Mesenchymal stem cell (in vitro differentiated cells and primary cell): ENCODE measurements at regions not wholly inside any gene's neighbourhood (a gene's known extent, or its start where the extent isn't known, plus 50 kb on each side); places are given as distances from the start of the nearest gene placed in this dataset.
A peak's percentile ranks its signal among the peaks of the same experiment; 100 is the strongest.

Source experiments
- DNase-seq: peaks from one replicate; pipeline ENCODE4 v3.0.0-alpha.2; 2013
- H2AFZ ChIP-seq: one replicate; pipeline ENCODE4 v1.6.1; 2013; ENCODE audit warnings: low read depth, mild to moderate bottlenecking, control low read depth, inconsistent platforms, low read length, moderate library complexity
- H2AK5ac ChIP-seq: 2 replicates; pipeline ENCODE4 v1.6.1; 2013; ENCODE audit warnings: low read length, moderate library complexity, mild to moderate bottlenecking, inconsistent platforms; ENCODE audit not compliant: severe bottlenecking
- H2BK120ac ChIP-seq: one replicate; pipeline ENCODE4 v1.6.1; 2013; ENCODE audit warnings: low read depth, mild to moderate bottlenecking, inconsistent platforms, low read length, moderate library complexity
- H2BK12ac ChIP-seq, 2 experiments: one replicate each; pipeline ENCODE4 v1.6.1; 2013; ENCODE audit warnings: inconsistent platforms in 2 of 2, low read length in 2 of 2, mild to moderate bottlenecking in 2 of 2, moderate library complexity in 2 of 2, control low read depth in 1 of 2
- H2BK15ac ChIP-seq: one replicate; pipeline ENCODE4 v1.6.1; 2013; ENCODE audit warnings: mild to moderate bottlenecking, low read depth, inconsistent platforms; ENCODE audit not compliant: poor library complexity, severe bottlenecking
- H2BK5ac ChIP-seq: 2 replicates; pipeline ENCODE4 v1.6.1; 2013; ENCODE audit warnings: low read depth, mild to moderate bottlenecking, low read length, control low read depth, inconsistent platforms; ENCODE audit not compliant: poor library complexity, severe bottlenecking
- H3K14ac ChIP-seq, 2 experiments: one replicate each; pipeline ENCODE4 v1.6.1; 2013; ENCODE audit warnings: inconsistent platforms in 2 of 2, low read length in 2 of 2, control low read depth in 1 of 2, mild to moderate bottlenecking in 1 of 2, moderate library complexity in 1 of 2
- H3K18ac ChIP-seq, 2 experiments: one replicate each; pipeline ENCODE4 v1.6.1; 2013; ENCODE audit warnings: inconsistent platforms in 2 of 2, low read length in 2 of 2, control low read depth in 1 of 2, low read depth in 1 of 2, mild to moderate bottlenecking in 1 of 2
- H3K23ac ChIP-seq, 2 experiments: one replicate each; pipeline ENCODE4 v1.6.1; 2013; ENCODE audit warnings: inconsistent platforms in 2 of 2, low read length in 2 of 2, mild to moderate bottlenecking in 2 of 2, moderate library complexity in 2 of 2, control low read depth in 1 of 2
- H3K27ac ChIP-seq: 2 replicates; pipeline ENCODE4 v1.5.1; 2013; ENCODE audit warnings: mild to moderate bottlenecking, moderate library complexity, low read length, control low read depth, inconsistent platforms; ENCODE audit not compliant: poor library complexity, severe bottlenecking
- H3K27me3 ChIP-seq, 2 experiments: 2 replicates each; pipeline versions ENCODE4 v1.6.1 to v1.7.0; 2013; ENCODE audit warnings: low read length in 2 of 2, mild to moderate bottlenecking in 2 of 2, moderate library complexity in 2 of 2, control low read depth in 1 of 2, inconsistent platforms in 1 of 2; ENCODE audit not compliant: control insufficient read depth in 1 of 2, insufficient read depth in 1 of 2
- H3K36me3 ChIP-seq, 2 experiments: 2 replicates each; pipeline versions ENCODE4 v1.6.1 to v1.7.0; 2013; ENCODE audit warnings: low read length in 2 of 2, control low read depth in 1 of 2, inconsistent platforms in 1 of 2, low read depth in 1 of 2, mild to moderate bottlenecking in 1 of 2; ENCODE audit not compliant: insufficient read depth in 2 of 2, control insufficient read depth in 1 of 2
- H3K4ac ChIP-seq, 2 experiments: one replicate each; pipeline ENCODE4 v1.6.1; 2013; ENCODE audit warnings: inconsistent platforms in 2 of 2, low read length in 2 of 2, mild to moderate bottlenecking in 2 of 2, moderate library complexity in 2 of 2, control low read depth in 1 of 2, low read depth in 1 of 2
- H3K4me1 ChIP-seq: 2 replicates; pipeline ENCODE4 v1.6.1; 2013; ENCODE audit warnings: low read depth, low read length, control low read depth; ENCODE audit not compliant: control insufficient read depth, insufficient read depth
- H3K4me2 ChIP-seq: 2 replicates; pipeline ENCODE4 v1.6.1; 2013; ENCODE audit warnings: low read length, mild to moderate bottlenecking, inconsistent platforms; ENCODE audit not compliant: poor library complexity, severe bottlenecking
- H3K4me3 ChIP-seq, 2 experiments: 2 replicates each; pipeline versions ENCODE4 v1.5.1 to v1.7.0; 2013; ENCODE audit warnings: low read length in 2 of 2, mild to moderate bottlenecking in 2 of 2, control low read depth in 1 of 2, low read depth in 1 of 2; ENCODE audit not compliant: insufficient read depth in 1 of 2
- H3K79me1 ChIP-seq: replicated peaks from 2 replicates; pipeline ENCODE4 v1.6.1; 2013; ENCODE audit warnings: mild to moderate bottlenecking, control low read depth, low read length, inconsistent platforms; ENCODE audit not compliant: poor library complexity, severe bottlenecking
- H3K9ac ChIP-seq: 2 replicates; pipeline ENCODE4 v1.7.0; 2013; ENCODE audit warnings: mild to moderate bottlenecking, low read length, moderate library complexity
- H3K9me3 ChIP-seq: 2 replicates; pipeline ENCODE4 v1.7.0; 2013; ENCODE audit warnings: mild to moderate bottlenecking, low read length; ENCODE audit not compliant: control insufficient read depth
- H4K8ac ChIP-seq: one replicate; pipeline ENCODE4 v1.6.1; 2013; ENCODE audit warnings: inconsistent platforms, mild to moderate bottlenecking, low read length, moderate library complexity
- H4K91ac ChIP-seq: one replicate; pipeline ENCODE4 v1.6.1; 2013; ENCODE audit warnings: mild to moderate bottlenecking, low read length, inconsistent platforms
- WGBS: methylation state at CpG from one replicate; pipeline ENCODE4 v1.1.7; 2013; ENCODE audit warnings: mixed read lengths; 5-methylcytosine and 5-hydroxymethylcytosine counted together

DNA sequence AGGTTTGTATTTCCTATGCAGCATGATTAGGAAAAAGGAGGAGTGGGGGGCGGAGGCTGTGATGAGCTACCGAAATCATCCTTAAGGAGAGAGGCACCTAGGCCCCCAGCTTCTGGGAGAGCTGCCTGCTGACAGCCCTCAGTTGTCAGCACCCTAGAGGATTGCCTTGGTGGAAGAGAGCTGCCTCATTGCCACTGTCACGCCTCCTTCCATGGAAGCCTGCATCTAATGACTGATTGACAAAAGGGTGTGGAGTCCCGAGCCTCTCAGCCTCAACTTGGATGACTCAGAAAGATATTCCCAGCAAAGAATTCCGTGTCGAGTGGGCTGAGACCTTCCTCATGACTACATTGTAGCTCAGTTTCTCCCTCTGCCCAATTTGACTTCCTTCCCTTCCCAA, 320.4 kb upstream of the PROK2 start:
- no peak overlapping the region for H3K18ac ChIP-seq
- H3K4me3 ChIP-seq = no peak overlapping the region
- no peak overlapping the region for H2BK5ac ChIP-seq
- H3K27me3 ChIP-seq = peaks cover 23 to 57% of the 10 kb centered on the region in 2 experiments
- no peak overlapping the region for H3K27ac ChIP-seq
- H3K4ac ChIP-seq = no peak overlapping the region
- H3K36me3 ChIP-seq = no peaks in the 10 kb centered on the region
- no peak overlapping the region for H3K4me2 ChIP-seq
- no peak overlapping the region for H4K91ac ChIP-seq
- H3K79me1 ChIP-seq = no peaks in the 10 kb centered on the region
- no peaks in the 10 kb centered on the region for H3K9me3 ChIP-seq
- no peak overlapping the region for H2BK120ac ChIP-seq
- H4K8ac ChIP-seq = no peak overlapping the region
- H2BK12ac ChIP-seq = no peak overlapping the region
- H2AFZ ChIP-seq = no peak overlapping the region
- no peaks in the 10 kb centered on the region for H3K4me1 ChIP-seq
- H2BK15ac ChIP-seq = no peak overlapping the region
- H3K23ac ChIP-seq = no peak overlapping the region
- no peak overlapping the region for H3K14ac ChIP-seq
- WGBS = 53% methylated on average over 6 of the region's 6 CpGs
- H2AK5ac ChIP-seq = no peak overlapping the region
- no peak overlapping the region for H3K9ac ChIP-seq
- no peak for DNase-seq

- Histone ChIP-seq H2BK12ac (peak overlapping the region in 1 of 2 experiments; percentile 23), H2BK120ac (no peak overlapping the region), H3K9ac (no peak overlapping the region), H3K36me3 (no peaks in the 10 kb centered on the region), H3K27ac (no peak overlapping the region), H3K14ac (no peak overlapping the region), H3K27me3 (peaks cover 42 to 81% of the 10 kb centered on the region in 2 experiments), H3K4me1 (peaks cover 3% of the 10 kb centered on the region), H2BK15ac (no peak overlapping the region), H2AK5ac (no peak overlapping the region), H3K4me2 (no peak overlapping the region), H3K23ac (no peak overlapping the region), H2AFZ (no peak overlapping the region), H3K9me3 (no peaks in the 10 kb centered on the region), H3K4ac (no peak overlapping the region), H3K18ac (no peak overlapping the region), H4K8ac (no peak overlapping the region), H2BK5ac (no peak overlapping the region), H4K91ac (no peak overlapping the region), H3K79me1 (no peaks in the 10 kb centered on the region), H3K4me3 (no peak overlapping the region)
- peak; percentile 9 for DNase-seq
- WGBS = 92% methylated on average over 5 of the region's 5 CpGs
Measured at GRCh38 chr3:72102112-72102616, 317.2 kb upstream of the PROK2 start.

DNA sequence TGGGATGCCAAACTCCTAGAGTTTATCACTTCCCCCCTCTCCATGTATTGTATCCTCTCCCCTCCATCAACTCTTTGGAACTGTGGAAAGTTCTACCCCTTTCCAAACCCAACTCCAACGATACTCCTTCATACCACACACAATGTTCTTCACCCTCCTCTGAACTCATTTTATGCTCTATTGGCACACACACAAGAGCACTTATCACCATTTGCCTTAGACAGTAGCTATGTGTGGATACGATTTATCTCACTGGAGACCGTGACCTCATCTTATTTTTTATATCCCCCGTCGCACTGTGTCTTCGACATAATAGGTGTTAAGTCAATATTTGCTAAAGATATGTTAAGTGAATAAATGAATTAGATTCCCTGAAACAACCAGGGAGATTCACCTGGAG, 316.5 kb upstream of the PROK2 start:
- no peak overlapping the region for H3K18ac ChIP-seq
- H2BK12ac ChIP-seq = no peak overlapping the region
- no peak overlapping the region for H3K14ac ChIP-seq
- H2BK120ac ChIP-seq = no peak overlapping the region
- H3K9ac ChIP-seq = peak overlapping the region; percentile 89
- no peak overlapping the region for H3K4me2 ChIP-seq
- H2AK5ac ChIP-seq = no peak overlapping the region
- H3K79me1 ChIP-seq = no peaks in the 10 kb centered on the region
- no peak overlapping the region for H2AFZ ChIP-seq
- H2BK5ac ChIP-seq = no peak overlapping the region
- no peak overlapping the region for H4K8ac ChIP-seq
- DNase-seq = no peak
- H3K9me3 ChIP-seq = no peaks in the 10 kb centered on the region
- peaks cover 42 to 84% of the 10 kb centered on the region in 2 experiments for H3K27me3 ChIP-seq
- H2BK15ac ChIP-seq = no peak overlapping the region
- peaks cover 3% of the 10 kb centered on the region for H3K4me1 ChIP-seq
- no peak overlapping the region for H3K23ac ChIP-seq
- H3K27ac ChIP-seq = no peak overlapping the region
- no peak overlapping the region for H4K91ac ChIP-seq
- no peak overlapping the region for H3K4ac ChIP-seq
- WGBS = 92% methylated on average over 6 of the region's 6 CpGs
- no peaks in the 10 kb centered on the region for H3K36me3 ChIP-seq
- H3K4me3 ChIP-seq = no peak overlapping the region

DNA sequence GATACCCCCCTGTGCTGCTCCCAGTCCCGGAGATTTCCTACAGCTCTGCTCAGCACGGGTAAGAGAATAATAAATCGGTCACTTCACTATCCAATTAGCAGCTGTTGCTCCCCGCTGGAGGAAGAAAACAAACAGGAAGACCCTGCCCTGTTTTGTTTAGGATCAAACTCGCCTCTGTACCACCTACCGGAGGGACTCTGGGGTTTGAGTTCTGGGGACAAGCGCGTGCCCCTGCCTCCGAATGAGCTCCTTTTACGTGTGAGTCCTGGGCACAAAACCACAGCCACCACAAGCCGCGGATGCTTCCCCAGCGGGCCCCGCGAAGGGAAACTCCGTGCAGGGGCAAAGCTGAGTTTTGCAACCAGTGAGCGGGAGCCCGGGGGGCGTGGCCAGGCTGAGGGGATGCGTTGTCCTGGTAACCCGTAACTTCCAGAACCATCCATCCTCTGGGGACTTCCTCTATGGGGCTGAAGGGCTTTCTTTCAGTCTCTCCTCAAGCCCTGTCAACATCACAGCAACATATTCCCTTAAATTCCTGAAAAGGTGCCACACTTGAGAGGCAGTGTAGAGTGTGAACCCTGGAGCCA, 315.7 kb upstream of the PROK2 start:
- peak overlapping the region; percentile 44 to 75 for H3K4me3 ChIP-seq
- no peak overlapping the region for H2BK12ac ChIP-seq
- no peak overlapping the region for H3K14ac ChIP-seq
- peaks cover 42 to 79% of the 10 kb centered on the region in 2 experiments for H3K27me3 ChIP-seq
- H3K27ac ChIP-seq = no peak overlapping the region
- peak overlapping the region in 1 of 2 experiments; percentile 86 for H3K18ac ChIP-seq
- H2BK15ac ChIP-seq = peak overlapping the region; percentile 44
- H2AFZ ChIP-seq = no peak overlapping the region
- H4K8ac ChIP-seq = peak overlapping the region; percentile 71
- DNase-seq = peak; percentile 94
- H3K36me3 ChIP-seq = no peaks in the 10 kb centered on the region
- under 1% methylated on average over 19 of the region's 21 CpGs for WGBS
- peak overlapping the region; percentile 80 for H3K4me2 ChIP-seq
- H4K91ac ChIP-seq = no peak overlapping the region
- no peaks in the 10 kb centered on the region for H3K79me1 ChIP-seq
- H3K4ac ChIP-seq = no peak overlapping the region
- no peaks in the 10 kb centered on the region for H3K9me3 ChIP-seq
- no peak overlapping the region for H2BK5ac ChIP-seq
- H3K4me1 ChIP-seq = peaks cover 3% of the 10 kb centered on the region
- H3K23ac ChIP-seq = no peak overlapping the region
- H2AK5ac ChIP-seq = no peak overlapping the region
- H2BK120ac ChIP-seq = peak overlapping the region; percentile 61
- H3K9ac ChIP-seq = peak overlapping the region; percentile 89
